GM19455 (cell line): ENCODE measurements at regions not wholly inside any gene's neighbourhood (a gene's known extent, or its start where the extent isn't known, plus 50 kb on each side); places are given as distances from the start of the nearest gene placed in this dataset.

ENCODE experiments used
- ATAC-seq: cut with Tn5 transposase; IDR thresholded peaks from one replicate; pipeline ENCODE4 v1.9.1; 2021; ENCODE audit not compliant: unreplicated experiment

- peak; percentile 43 for ATAC-seq
Measured at GRCh38 chr1:192518700-192519099, 56.9 kb upstream of the RGS1 start.

- no peak for ATAC-seq
Measured at GRCh38 chr1:192521734-192522133, 53.8 kb upstream of the RGS1 start.

GRCh38 chr1:192522673-192523072, 52.9 kb upstream of the RGS1 start:
- ATAC-seq, result no peak

GRCh38 chr1:192524223-192524622, 51.4 kb upstream of the RGS1 start:
- no peak for ATAC-seq
